ENCODE measurements at regions not wholly inside any gene's neighbourhood (a gene's known extent, or its start where the extent isn't known, plus 50 kb on each side); places are given as distances from the start of the nearest gene placed in this dataset.

DNA sequence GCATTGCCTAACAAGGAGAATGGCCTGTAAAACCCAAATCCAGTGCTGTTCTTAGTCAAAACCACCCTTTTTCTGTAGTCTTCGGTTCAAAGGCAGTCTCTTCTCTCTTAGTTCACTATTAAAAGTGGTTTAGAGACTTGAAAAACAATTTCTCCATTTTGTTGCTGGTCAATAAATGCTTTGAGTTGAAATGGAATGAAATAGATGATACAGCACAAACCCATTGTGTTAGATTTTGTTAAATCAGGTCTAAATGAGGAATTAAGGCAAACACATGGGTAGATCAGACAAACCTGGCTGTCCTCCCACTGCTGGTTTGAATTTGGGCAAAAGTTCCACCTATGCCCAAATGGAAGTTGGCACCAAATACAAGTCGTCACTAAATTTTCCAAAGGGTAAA, 150.1 kb upstream of the SERTAD2 start:
- TF ChIP-seq, protein P1, sequence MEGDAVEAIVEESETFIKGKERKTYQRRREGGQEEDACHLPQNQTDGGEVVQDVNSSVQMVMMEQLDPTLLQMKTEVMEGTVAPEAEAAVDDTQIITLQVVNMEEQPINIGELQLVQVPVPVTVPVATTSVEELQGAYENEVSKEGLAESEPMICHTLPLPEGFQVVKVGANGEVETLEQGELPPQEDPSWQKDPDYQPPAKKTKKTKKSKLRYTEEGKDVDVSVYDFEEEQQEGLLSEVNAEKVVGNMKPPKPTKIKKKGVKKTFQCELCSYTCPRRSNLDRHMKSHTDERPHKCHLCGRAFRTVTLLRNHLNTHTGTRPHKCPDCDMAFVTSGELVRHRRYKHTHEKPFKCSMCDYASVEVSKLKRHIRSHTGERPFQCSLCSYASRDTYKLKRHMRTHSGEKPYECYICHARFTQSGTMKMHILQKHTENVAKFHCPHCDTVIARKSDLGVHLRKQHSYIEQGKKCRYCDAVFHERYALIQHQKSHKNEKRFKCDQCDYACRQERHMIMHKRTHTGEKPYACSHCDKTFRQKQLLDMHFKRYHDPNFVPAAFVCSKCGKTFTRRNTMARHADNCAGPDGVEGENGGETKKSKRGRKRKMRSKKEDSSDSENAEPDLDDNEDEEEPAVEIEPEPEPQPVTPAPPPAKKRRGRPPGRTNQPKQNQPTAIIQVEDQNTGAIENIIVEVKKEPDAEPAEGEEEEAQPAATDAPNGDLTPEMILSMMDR (IDR thresholded peaks at IDR 0.05; ENCODE audit: low read depth, low read length), result no peak
- no peak for DNase-seq
- Histone ChIP-seq H3K36me3 (no peaks in the 10 kb centered on the region), H3K9me3 (ENCODE audit: severe bottlenecking) (no peaks in the 10 kb centered on the region), H3K4me3 (ENCODE audit: low read depth, low read length) (no peak overlapping the region), H3K27ac (no peak overlapping the region), H3K27me3 (ENCODE audit: insufficient read depth, low read depth, severe bottlenecking) (no peaks in the 10 kb centered on the region)

- Histone ChIP-seq H3K36me3 (no peaks in the 10 kb centered on the region), H3K27ac (no peak overlapping the region), H3K9me3 (ENCODE audit: severe bottlenecking) (no peaks in the 10 kb centered on the region), H3K4me3 (ENCODE audit: low read depth, low read length) (no peak overlapping the region), H3K27me3 (ENCODE audit: insufficient read depth, low read depth, severe bottlenecking) (no peaks in the 10 kb centered on the region)
- DNase-seq, result no peak
- TF ChIP-seq, protein P1 (IDR thresholded peaks at IDR 0.05; ENCODE audit: low read depth, low read length), result no peak
Observed at GRCh38 chr2:64804651-64805050, 150.9 kb upstream of the SERTAD2 start.

DNA sequence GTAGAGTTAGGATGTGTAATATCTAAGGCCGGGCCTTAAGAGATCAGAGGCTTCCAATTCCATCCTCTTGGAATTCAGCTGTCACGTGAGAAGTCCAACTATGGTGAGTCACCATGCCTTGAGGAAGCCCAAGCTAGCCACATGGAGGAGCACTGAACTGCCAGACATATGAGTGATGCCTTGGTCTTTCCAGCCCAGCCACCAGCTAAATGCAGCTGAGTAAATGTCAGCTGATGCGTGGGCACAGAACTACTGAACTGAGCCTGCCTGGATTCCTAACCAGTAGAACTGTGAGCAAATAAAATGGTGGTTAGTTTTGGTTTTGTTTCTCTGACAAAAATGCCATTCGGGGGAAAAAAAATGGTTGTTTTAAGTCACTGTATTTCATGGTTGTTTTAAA, 153.7 kb upstream of the SERTAD2 start:
- Histone ChIP-seq H3K27ac (no peak overlapping the region), H3K9me3 (ENCODE audit: severe bottlenecking) (peaks cover 10% of the 10 kb centered on the region), H3K4me3 (ENCODE audit: low read depth, low read length) (no peak overlapping the region), H3K36me3 (no peaks in the 10 kb centered on the region), H3K27me3 (ENCODE audit: insufficient read depth, low read depth, severe bottlenecking) (no peaks in the 10 kb centered on the region)
- no peak for DNase-seq
- TF ChIP-seq, protein P1 (IDR thresholded peaks at IDR 0.05; ENCODE audit: low read depth, low read length), result no peak

DNA sequence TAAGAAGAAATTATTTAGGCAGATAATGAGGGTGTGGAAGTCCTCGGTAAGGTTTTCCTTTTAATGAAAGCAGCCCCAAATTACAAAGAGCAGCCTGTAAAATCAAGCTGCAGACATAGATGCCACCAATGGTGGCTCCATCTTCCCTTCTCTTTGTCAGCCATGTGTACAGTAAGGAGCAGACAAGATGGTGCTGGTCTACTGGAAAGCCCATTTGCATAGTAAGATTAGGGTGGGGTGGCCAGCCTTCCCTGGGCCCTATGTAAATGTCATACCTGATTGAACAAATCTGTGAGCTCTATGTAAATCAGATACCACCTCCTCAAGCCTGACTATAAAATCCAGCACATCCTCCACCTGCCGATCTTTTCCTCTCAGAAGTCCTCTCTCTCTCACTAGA, 154.4 kb upstream of the SERTAD2 start:
- Histone ChIP-seq H3K4me3 (ENCODE audit: low read depth, low read length) (no peak overlapping the region), H3K9me3 (ENCODE audit: severe bottlenecking) (peaks cover 10% of the 10 kb centered on the region), H3K27me3 (ENCODE audit: insufficient read depth, low read depth, severe bottlenecking) (no peaks in the 10 kb centered on the region), H3K27ac (no peak overlapping the region), H3K36me3 (no peaks in the 10 kb centered on the region)
- TF ChIP-seq, protein P1 (IDR thresholded peaks at IDR 0.05; ENCODE audit: low read depth, low read length), result no peak
- no peak for DNase-seq

- Histone ChIP-seq H3K27me3 (ENCODE audit: insufficient read depth, low read depth, severe bottlenecking) (no peaks in the 10 kb centered on the region), H3K36me3 (no peaks in the 10 kb centered on the region), H3K27ac (no peak overlapping the region), H3K9me3 (ENCODE audit: severe bottlenecking) (peaks cover 10% of the 10 kb centered on the region), H3K4me3 (ENCODE audit: low read depth, low read length) (no peak overlapping the region)
- DNase-seq, result no peak
- TF ChIP-seq, protein P1 (IDR thresholded peaks at IDR 0.05; ENCODE audit: low read depth, low read length), result no peak
Observed at GRCh38 chr2:64808754-64809153, 155.0 kb upstream of the SERTAD2 start.

GRCh38 chr2:64809216-64809615, 155.5 kb upstream of the SERTAD2 start:
- peaks cover 10% of the 10 kb centered on the region for H3K9me3 ChIP-seq (ENCODE audit: severe bottlenecking)
- no peak overlapping the region for H3K27ac ChIP-seq
- no peak for DNase-seq
- TF ChIP-seq, protein P1 (IDR thresholded peaks at IDR 0.05; ENCODE audit: low read depth, low read length), result no peak
- no peaks in the 10 kb centered on the region for H3K36me3 ChIP-seq
- no peak overlapping the region for H3K4me3 ChIP-seq (ENCODE audit: low read depth, low read length)
- no peaks in the 10 kb centered on the region for H3K27me3 ChIP-seq (ENCODE audit: insufficient read depth, low read depth, severe bottlenecking)

Data from WERI-Rb-1 (cell line).